ENCODE measurements at regions not wholly inside any gene's neighbourhood (a gene's known extent, or its start where the extent isn't known, plus 50 kb on each side); places are given as distances from the start of the nearest gene placed in this dataset.

DNA sequence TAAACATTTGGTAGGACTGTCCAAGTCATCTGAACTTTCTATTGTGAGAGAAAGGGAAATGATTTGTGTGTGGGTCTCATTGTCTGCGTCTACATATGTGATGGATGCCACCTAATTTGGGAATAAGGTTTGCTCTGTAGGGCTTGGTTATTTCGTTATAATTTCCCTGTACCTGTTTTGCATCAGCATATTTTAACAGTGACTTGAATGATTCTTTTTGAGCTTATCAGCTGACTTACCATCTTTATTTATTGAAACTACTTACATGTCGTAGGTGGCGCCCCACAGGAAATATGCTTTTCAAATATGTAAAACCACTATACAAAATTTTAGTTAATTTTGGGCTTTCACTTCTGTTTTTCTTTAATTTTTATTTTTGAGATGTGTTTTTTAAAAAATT lies 56.5 kb upstream of the BCAT1 start:
- DNase-seq, result peak; percentile 88 to 94

DNA sequence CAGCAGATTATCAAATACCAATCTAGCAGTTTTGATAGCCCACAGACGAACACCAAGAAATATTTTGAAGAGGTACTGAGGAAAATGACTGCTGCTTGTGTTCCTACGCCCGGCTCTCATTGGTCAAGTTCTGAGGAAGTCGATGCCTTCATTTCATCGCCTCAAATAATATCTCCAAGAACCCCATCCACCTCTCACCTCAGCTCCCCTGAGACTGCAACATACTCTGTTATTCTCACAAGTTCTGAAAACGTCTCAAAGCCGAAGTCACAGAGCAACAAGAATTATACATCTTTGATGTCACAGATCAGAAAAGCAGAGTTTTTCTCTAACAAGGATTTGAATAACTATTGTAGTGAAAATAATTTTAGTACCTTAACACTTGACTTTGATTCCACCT lies 55.5 kb upstream of the BCAT1 start:
- no peak for DNase-seq

DNA sequence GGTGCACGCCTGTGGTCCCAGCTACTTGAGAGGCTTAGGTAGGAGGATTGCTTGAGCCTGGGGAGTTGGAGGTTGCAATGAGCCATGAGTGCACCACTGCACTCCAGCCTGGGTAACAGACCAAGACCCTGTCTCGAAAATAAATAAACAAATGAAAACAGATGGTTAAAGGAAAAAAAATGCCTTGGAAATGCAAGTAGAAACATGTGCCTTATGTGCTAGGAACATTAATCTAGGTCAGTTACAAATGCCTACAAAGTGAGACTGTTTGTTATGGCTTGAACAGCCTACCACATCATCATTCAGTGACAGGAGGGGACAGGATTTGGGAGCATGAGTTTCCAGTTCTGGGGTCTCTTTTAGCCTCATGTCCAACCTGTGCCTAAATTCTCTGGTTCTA lies 52.4 kb upstream of the BCAT1 start:
- DNase-seq, result no peak

Measured in NCI-H526 (cell line).